Vagina (tissue), 2 donors: ENCODE measurements at regions not wholly inside any gene's neighbourhood (a gene's known extent, or its start where the extent isn't known, plus 50 kb on each side); places are given as distances from the start of the nearest gene placed in this dataset.
"Not testable (repeated sequence)": the region's sequence is repeated elsewhere in the genome, so short reads cannot be mapped to it uniquely, and the experiment has no call there.

Source experiments
- POLR2A ChIP-seq, 2 donors: fragments of 450-650 bp; IDR thresholded peaks; one replicate each; pipeline ENCODE4 v1.6.1; 2017; ENCODE audit warnings: antibody characterized with exemption in 2 of 2, mild to moderate bottlenecking in 2 of 2, moderate library complexity in 2 of 2
- POLR2AphosphoS5 ChIP-seq, 2 donors: sonication (generic); formaldehyde crosslinking; IDR thresholded peaks; one replicate each; pipeline ENCODE4 v1.9.0; 2017; ENCODE audit warnings: antibody characterized with exemption in 2 of 2, mild to moderate bottlenecking in 2 of 2, low read depth in 1 of 2; ENCODE audit not compliant: insufficient read depth in 1 of 2
- TF ChIP-seq, protein P1 (sequence below), 3 experiments: fragments of 450-650 bp in 2 of 3; fragments of 200-600 bp in 1 of 3; sonication (generic) in 1 of 3; IDR thresholded peaks; one replicate each; pipeline ENCODE4 v1.5.1; 2017 to 2019; ENCODE audit warnings: antibody characterized with exemption in 3 of 3, mild to moderate bottlenecking in 2 of 3, moderate library complexity in 2 of 3

- TF ChIP-seq, protein P1, sequence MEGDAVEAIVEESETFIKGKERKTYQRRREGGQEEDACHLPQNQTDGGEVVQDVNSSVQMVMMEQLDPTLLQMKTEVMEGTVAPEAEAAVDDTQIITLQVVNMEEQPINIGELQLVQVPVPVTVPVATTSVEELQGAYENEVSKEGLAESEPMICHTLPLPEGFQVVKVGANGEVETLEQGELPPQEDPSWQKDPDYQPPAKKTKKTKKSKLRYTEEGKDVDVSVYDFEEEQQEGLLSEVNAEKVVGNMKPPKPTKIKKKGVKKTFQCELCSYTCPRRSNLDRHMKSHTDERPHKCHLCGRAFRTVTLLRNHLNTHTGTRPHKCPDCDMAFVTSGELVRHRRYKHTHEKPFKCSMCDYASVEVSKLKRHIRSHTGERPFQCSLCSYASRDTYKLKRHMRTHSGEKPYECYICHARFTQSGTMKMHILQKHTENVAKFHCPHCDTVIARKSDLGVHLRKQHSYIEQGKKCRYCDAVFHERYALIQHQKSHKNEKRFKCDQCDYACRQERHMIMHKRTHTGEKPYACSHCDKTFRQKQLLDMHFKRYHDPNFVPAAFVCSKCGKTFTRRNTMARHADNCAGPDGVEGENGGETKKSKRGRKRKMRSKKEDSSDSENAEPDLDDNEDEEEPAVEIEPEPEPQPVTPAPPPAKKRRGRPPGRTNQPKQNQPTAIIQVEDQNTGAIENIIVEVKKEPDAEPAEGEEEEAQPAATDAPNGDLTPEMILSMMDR (IDR thresholded peaks at IDR 0.05), result not testable (repeated sequence)
- not testable (repeated sequence) for TF ChIP-seq POLR2A (IDR thresholded peaks at IDR 0.05); POLR2AphosphoS5 (IDR thresholded peaks at IDR 0.05; ENCODE audit: insufficient read depth in 1 of 2, low read depth in 1 of 2)
Measured at GRCh38 chr2:94669858-94670257, 201.4 kb upstream of the TEKT4 start.
